GM06990 (cell line): ENCODE measurements at regions not wholly inside any gene's neighbourhood (a gene's known extent, or its start where the extent isn't known, plus 50 kb on each side); places are given as distances from the start of the nearest gene placed in this dataset.

Experiments
- DNase-seq: peaks from one replicate; pipeline ENCODE4 v3.0.0-alpha.2; 2011; ENCODE audit not compliant: insufficient read length; ENCODE audit errors: extremely low read depth
- H3K27me3 ChIP-seq: replicated peaks from 2 replicates; pipeline ENCODE4 v1.6.0; 2011; ENCODE audit warnings: low read length; ENCODE audit not compliant: control insufficient read depth, insufficient read depth
- H3K36me3 ChIP-seq: 2 replicates; pipeline ENCODE4 v1.5.1; 2011; ENCODE audit warnings: low read length; ENCODE audit not compliant: control insufficient read depth, insufficient read depth
- H3K4me3 ChIP-seq: replicated peaks from 2 replicates; pipeline ENCODE4 v1.5.1; 2011; ENCODE audit warnings: low read depth, mild to moderate bottlenecking, control low read depth, low read length
- TF ChIP-seq, protein P1 (sequence below): IDR thresholded peaks from 2 replicates; pipeline ENCODE4 v1.5.1; 2011; ENCODE audit warnings: low read length, control low read depth, mild to moderate bottlenecking, inconsistent platforms; ENCODE audit not compliant: insufficient read depth, poor library complexity, severe bottlenecking

DNA sequence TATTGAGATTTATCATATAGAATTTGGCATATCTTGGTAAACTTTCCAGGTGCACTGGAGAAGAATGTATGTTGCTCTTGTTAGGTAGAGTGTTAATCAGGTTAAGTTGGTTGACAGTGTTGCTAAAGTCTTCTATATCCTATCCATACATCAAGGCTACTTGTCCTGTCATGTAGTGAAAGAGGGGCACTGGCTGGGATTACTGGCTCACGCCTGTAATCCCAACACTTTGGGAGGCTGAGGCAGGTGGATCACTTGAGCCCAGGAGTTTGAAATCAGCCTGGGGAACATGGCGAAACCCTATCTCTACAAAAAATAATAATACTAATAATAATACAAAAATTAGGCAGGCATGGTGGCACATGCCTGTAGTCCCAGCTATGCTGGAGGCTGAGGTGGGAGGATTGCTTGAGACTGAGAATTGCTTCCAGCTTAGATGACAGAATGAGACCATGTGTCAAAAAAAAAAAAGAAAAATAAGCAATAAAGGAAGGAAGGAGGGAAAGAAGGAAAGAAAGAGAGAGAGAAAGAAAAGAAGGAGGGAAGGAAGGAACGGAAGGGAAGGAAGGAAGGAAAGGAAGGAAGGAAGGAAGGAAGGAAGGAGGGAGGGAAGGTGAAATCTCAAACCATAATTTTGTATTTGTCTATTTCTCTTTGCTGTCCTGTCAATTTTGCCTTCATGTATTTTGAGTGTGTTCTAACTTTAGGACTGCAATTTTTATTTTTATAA lies 57.4 kb upstream of the IQSEC1 start:
- no peak overlapping the region for H3K4me3 ChIP-seq
- no peaks in the 10 kb centered on the region; the same call in none of the 2 replicates for H3K27me3 ChIP-seq
- no peaks in the 10 kb centered on the region for H3K36me3 ChIP-seq
- DNase-seq: no peak
- TF ChIP-seq, protein P1, sequence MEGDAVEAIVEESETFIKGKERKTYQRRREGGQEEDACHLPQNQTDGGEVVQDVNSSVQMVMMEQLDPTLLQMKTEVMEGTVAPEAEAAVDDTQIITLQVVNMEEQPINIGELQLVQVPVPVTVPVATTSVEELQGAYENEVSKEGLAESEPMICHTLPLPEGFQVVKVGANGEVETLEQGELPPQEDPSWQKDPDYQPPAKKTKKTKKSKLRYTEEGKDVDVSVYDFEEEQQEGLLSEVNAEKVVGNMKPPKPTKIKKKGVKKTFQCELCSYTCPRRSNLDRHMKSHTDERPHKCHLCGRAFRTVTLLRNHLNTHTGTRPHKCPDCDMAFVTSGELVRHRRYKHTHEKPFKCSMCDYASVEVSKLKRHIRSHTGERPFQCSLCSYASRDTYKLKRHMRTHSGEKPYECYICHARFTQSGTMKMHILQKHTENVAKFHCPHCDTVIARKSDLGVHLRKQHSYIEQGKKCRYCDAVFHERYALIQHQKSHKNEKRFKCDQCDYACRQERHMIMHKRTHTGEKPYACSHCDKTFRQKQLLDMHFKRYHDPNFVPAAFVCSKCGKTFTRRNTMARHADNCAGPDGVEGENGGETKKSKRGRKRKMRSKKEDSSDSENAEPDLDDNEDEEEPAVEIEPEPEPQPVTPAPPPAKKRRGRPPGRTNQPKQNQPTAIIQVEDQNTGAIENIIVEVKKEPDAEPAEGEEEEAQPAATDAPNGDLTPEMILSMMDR: no peak

DNA sequence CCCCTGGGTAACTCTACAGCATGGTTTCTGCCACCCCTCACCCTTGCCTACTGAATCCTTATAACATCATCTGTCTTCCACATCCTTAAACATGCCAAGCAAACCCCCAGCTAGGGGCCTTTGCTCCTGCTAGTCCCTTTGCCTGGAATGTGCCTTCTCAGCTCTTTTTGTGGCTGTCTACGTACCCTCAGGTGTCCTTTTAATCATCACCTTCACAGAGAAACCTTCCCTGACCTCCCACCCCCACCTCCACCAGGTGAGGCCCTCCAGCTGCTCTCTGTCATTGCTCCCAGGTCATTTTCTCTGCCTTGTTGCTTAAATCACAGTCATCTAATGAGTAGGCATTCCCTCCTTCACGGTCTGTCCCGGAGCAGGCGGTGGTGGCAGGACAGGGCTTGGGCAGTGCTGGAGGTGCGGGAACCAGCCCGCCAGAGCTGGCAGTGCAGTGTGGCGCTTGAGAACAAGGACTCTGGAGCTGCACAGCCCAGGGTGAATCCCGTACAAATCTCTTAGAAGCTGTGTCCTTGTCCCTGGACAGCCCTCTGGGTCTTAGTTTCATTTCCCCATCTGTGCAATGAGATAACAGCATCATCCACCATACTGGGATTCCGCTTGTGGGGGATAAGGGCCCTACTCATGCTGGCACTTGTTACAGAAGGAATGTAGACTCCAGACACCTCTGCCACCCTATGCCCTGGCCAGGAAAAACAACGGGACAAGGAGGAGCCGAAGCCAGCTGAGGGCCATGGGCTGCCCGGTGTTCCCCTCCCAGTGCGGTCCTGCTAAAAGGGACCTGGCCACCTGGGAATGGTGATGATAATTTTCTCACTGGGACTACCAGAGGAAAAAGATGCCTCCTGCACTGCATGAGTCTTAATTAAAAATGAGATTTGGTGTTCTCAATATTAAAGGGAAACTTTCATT lies 52.1 kb upstream of the IQSEC1 start:
- Histone ChIP-seq H3K27me3 (no peaks in the 10 kb centered on the region; the same call in 1 of the 2 replicates), H3K36me3 (no peaks in the 10 kb centered on the region), H3K4me3 (no peak overlapping the region)
- TF ChIP-seq, protein P1: no peak
- DNase-seq: no peak

DNA sequence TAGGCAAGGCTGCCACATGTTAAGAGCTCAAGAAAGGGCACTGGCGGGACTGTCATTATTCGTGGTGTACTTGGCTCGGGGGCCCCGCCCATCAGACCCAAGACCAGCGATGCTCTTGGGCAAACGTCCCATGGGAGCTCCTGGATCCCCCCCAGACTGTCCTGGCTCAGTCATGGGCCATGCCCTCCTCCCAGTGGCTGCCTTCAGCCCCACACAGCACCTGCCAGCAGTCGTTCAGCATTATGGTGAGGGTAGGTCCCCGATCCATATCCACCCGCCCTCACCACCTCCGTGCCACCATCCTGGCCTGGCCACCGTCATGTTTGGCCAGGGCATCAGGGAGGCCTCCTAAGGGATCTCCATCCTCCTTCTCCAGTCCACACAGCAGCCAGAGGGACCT lies 51.4 kb upstream of the IQSEC1 start:
- Histone ChIP-seq H3K4me3 (no peak overlapping the region), H3K27me3 (no peaks in the 10 kb centered on the region; the same call in 1 of the 2 replicates), H3K36me3 (no peaks in the 10 kb centered on the region)
- TF ChIP-seq, protein P1: no peak
- DNase-seq: no peak

DNA sequence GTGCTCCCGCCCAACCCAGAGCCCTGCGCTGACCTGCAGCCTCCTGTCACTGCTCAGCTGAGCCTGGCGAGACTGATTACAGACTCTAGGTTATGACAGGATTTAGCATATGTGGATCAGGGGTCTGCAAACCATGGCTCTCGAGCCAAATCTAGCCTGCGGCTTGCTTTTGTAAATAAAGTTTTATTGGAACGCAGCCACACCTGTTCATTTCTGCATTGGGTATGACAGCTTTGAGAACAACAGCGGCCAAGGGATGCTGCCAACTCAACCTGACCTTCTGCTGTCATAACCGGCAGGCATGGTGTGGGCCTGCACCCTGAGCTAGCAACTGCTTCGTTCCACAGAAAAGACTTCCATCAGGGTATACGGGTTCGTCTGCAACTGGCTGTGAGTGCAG lies 50.5 kb upstream of the IQSEC1 start:
- TF ChIP-seq, protein P1: no peak
- H3K4me3 ChIP-seq: no peak overlapping the region
- H3K36me3 ChIP-seq: no peaks in the 10 kb centered on the region
- H3K27me3 ChIP-seq: peaks cover 1% of the 10 kb centered on the region; the same call in 1 of the 2 replicates
- no peak for DNase-seq

DNA sequence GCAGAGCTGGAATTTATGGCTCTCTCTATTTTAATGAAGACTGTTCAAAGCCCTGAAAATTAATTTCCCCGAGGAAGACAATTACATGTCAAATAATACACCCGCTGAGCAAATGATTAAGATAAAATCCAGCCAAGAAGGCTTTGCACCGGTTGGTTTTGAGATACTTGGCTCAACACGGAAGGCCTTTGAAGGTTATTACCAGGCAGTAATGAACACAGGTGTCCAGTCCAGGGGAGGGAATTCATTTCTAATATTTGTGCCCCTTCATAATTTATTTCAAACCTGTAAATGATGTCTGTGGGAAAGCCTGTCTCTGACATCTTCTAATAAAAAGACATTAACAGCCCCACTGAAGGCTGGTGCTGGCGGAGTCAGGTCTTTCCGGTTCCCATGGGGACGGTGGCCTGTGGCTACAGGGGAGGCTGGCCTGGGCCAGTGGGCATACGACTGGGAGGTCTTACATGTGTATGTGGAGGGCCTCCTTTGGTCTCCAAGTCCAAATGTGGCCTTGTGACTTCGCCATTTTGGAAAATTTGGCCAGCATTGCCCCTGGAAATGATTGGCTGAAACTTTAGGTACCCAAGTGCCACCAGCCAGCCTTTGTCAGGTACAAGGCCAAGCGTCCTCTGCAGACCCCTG lies 49.9 kb upstream of the IQSEC1 start:
- Histone ChIP-seq H3K27me3 (peaks cover 1% of the 10 kb centered on the region; the same call in 1 of the 2 replicates), H3K4me3 (no peak overlapping the region), H3K36me3 (no peaks in the 10 kb centered on the region)
- no peak for DNase-seq
- TF ChIP-seq, protein P1: no peak
